Adrenal gland (tissue), 9 donors: ENCODE measurements at regions not wholly inside any gene's neighbourhood (a gene's known extent, or its start where the extent isn't known, plus 50 kb on each side); places are given as distances from the start of the nearest gene placed in this dataset.

Experiments
- DNase-seq, 7 donors: peaks; one replicate each; pipeline ENCODE4 v3.0.0-alpha.2; 2019 to 2020
- H3K27ac ChIP-seq, 5 donors: fragments of 200-600 bp; sonication (generic) in 4 of 5; 1 replicate in 3 of 5; 2 replicates in 2 of 5; pipeline versions ENCODE4 v1.5.1 to v1.8.0; 2016 to 2020; ENCODE audit warnings: mild to moderate bottlenecking in 1 of 5
- H3K27me3 ChIP-seq: fragments of 200-600 bp; 2 replicates; pipeline ENCODE4 v1.8.0; 2021
- H3K36me3 ChIP-seq, 2 donors: fragments of 200-600 bp; replicated peaks in 1 of 2; 1 replicate in 1 of 2; 2 replicates in 1 of 2; pipeline versions ENCODE4 v1.5.1 to v1.8.0; 2018 to 2022
- H3K4me1 ChIP-seq, 2 donors: fragments of 200-600 bp; replicated peaks in 1 of 2; 1 replicate in 1 of 2; 2 replicates in 1 of 2; pipeline versions ENCODE4 v1.5.1 to v1.8.0; 2018 to 2021
- H3K4me3 ChIP-seq, 4 donors: fragments of 200-600 bp; sonication (generic) in 3 of 4; one replicate each; pipeline ENCODE4 v1.5.1; 2016 to 2018
- H3K9me3 ChIP-seq, 3 donors: fragments of 200-600 bp; sonication (generic) in 1 of 3; replicated peaks in 1 of 3; 1 replicate in 2 of 3; 2 replicates in 1 of 3; pipeline versions ENCODE4 v1.5.1 to v1.8.0; 2016 to 2021
- CTCF ChIP-seq, 6 experiments: fragments of 450-650 bp in 4 of 6; fragments of 200-600 bp in 2 of 6; sonication (generic) in 1 of 6; IDR thresholded peaks; 1 replicate in 5 of 6; 2 replicates in 1 of 6; pipeline versions ENCODE4 v1.5.1 to v1.8.0; 2016 to 2021; ENCODE audit warnings: antibody characterized with exemption in 6 of 6, mild to moderate bottlenecking in 2 of 6, moderate library complexity in 1 of 6
- POLR2A ChIP-seq, 2 donors: fragments of 450-650 bp; IDR thresholded peaks; one replicate each; pipeline ENCODE4 v1.6.1; 2017; ENCODE audit warnings: antibody characterized with exemption in 2 of 2, mild to moderate bottlenecking in 2 of 2, moderate library complexity in 1 of 2
- WGBS, 4 donors: extraction: QIAGEN DNeasy Blood & Tissue Kit in 2 of 4; methylation state at CpG; one replicate each; pipeline versions ENCODE4 v1.1.5 to v1.1.7; 2013 to 2017; 5-methylcytosine and 5-hydroxymethylcytosine counted together
- intact Hi-C, 2 donors: fragments of 100-400 bp; cut with DNase I; formaldehyde crosslinking; loops; one replicate each; pipeline versions ENCODE4 v1.14.1 to v1.15.0; 2022 to 2023
- donor health status: healthy with polysubstance abuse.
- donor health status: Bipolar disorder and iron deficiency.
- donor health status: DM: yes; HTN: yes; CAD: no.
- donor health status: DM: no; HTN: no; CAD: no.
- donor health status: DM: no; HTN: no; CAD: no.

GRCh38 chr4:182969651-182970279, 52.6 kb upstream of the DCTD start:
- 59 to 69% (median 61%) methylated on average over 9 of the region's 9 CpGs for WGBS, 4 donors
- TF ChIP-seq CTCF (IDR thresholded peaks at IDR 0.05) (no peak), POLR2A (IDR thresholded peaks at IDR 0.05) (no peak)
- Histone ChIP-seq H3K27me3 (peaks cover 4% of the 10 kb centered on the region), H3K27ac (no peak overlapping the region), H3K4me1 (no peaks in the 10 kb centered on the region), H3K9me3 (no peaks in the 10 kb centered on the region), H3K36me3 (no peaks in the 10 kb centered on the region), H3K4me3 (no peak overlapping the region)
- intact Hi-C loops: no loop called here
- no peak for DNase-seq

GRCh38 chr4:182968917-182969650, 51.9 kb upstream of the DCTD start:
- WGBS, 4 donors: 57 to 68% (median 61%) methylated on average over 11 of the region's 11 CpGs
- intact Hi-C loops: no loop called here
- Histone ChIP-seq H3K27me3 (peaks cover 4% of the 10 kb centered on the region), H3K9me3 (no peaks in the 10 kb centered on the region), H3K36me3 (no peaks in the 10 kb centered on the region), H3K4me3 (no peak overlapping the region), H3K4me1 (no peaks in the 10 kb centered on the region), H3K27ac (no peak overlapping the region)
- DNase-seq: no peak
- no peak for TF ChIP-seq POLR2A (IDR thresholded peaks at IDR 0.05)
- TF ChIP-seq CTCF (IDR thresholded peaks at IDR 0.05): no peak

DNA sequence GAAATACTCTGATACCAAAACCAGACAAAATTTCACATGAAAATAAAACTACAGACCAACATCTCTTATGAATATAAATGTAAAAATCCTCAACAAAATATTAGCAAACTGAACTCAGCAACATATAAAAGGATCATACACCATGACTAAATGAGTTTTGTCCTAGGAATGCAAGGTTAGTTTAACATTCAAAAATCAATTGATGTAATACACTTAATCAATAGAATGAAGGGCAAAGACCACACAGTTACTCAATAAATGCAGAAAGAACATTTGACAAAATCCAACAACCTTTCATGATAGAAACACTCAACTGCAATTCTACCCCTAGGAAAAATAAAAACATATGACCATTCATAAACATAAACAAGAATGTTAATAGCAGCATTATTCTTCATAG, 50.2 kb upstream of the DCTD start:
- Histone ChIP-seq H3K9me3 (no peaks in the 10 kb centered on the region), H3K4me1 (no peaks in the 10 kb centered on the region), H3K4me3 (no peak overlapping the region), H3K36me3 (no peaks in the 10 kb centered on the region), H3K27me3 (peaks cover 12% of the 10 kb centered on the region), H3K27ac (no peak overlapping the region)
- intact Hi-C loops: no loop called here
- TF ChIP-seq POLR2A (IDR thresholded peaks at IDR 0.05) (no peak), CTCF (IDR thresholded peaks at IDR 0.05) (no peak)
- DNase-seq: no peak
